Astrocyte of the hippocampus (primary cell): ENCODE measurements at regions not wholly inside any gene's neighbourhood (a gene's known extent, or its start where the extent isn't known, plus 50 kb on each side); places are given as distances from the start of the nearest gene placed in this dataset.

Experiments
- DNase-seq: peaks from one replicate; pipeline ENCODE4 v3.0.0; 2011; ENCODE audit warnings: low read depth, low spot score

- DNase-seq: no peak
These were observed 62.6 kb upstream of the TPRG1 start for GRCh38 chr3:189109145-189109544.

- DNase-seq: no peak
These were observed 54.7 kb upstream of the TPRG1 start for GRCh38 chr3:189117087-189117486.

- DNase-seq: no peak
These were observed 52.9 kb upstream of the TPRG1 start for GRCh38 chr3:189118896-189119295.

- peak; percentile 6 for DNase-seq
These were observed 51.8 kb upstream of the TPRG1 start for GRCh38 chr3:189119950-189120349.

GRCh38 chr3:189121092-189121491 lies 50.7 kb upstream of the TPRG1 start:
- no peak for DNase-seq
